HuH-7.5 (cell line): ENCODE measurements at regions not wholly inside any gene's neighbourhood (a gene's known extent, or its start where the extent isn't known, plus 50 kb on each side); places are given as distances from the start of the nearest gene placed in this dataset.

ENCODE experiments used
- DNase-seq: peaks from one replicate; pipeline ENCODE4 v3.0.0; 2011; ENCODE audit warnings: low spot score

DNA sequence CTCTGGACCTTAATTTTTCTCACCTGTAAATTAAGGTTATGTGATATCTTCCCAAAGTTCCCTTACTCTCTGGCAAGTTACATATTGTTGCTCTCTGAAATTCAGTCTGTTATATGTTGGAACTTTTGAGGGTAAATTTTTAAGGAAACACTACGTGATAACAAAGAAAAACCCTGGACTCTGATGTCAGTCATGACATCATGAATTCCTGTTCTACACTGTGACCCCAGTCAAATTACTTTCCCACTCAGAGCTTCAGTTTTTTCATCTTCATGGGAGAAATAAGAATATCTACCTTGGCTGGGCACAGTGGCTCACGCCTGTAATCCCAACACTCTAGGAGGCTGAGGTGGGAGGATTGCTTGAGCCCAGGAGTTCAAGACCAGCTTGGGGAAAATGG is 164.6 kb upstream of the RALGAPA2 start:
- no peak for DNase-seq

DNA sequence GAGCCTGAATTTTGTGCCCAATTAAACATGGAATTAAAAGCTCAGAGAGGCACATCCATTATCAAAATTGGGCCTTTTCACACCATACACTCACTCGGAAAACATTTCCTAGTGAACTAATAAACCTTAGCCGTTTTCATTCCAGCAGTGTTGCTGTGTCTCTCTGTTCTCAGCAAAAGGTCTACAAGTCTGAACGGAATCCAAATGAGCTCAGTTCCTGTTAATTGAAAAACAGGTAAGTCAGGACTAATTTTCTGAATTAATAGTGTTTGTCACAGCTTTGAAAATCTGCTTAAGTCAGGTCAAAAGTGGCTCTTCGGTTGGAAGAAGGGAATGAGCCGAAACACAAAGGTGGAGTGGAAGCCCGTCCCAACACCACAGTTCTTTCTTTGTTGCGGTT is 163.3 kb upstream of the RALGAPA2 start:
- DNase-seq: no peak

DNA sequence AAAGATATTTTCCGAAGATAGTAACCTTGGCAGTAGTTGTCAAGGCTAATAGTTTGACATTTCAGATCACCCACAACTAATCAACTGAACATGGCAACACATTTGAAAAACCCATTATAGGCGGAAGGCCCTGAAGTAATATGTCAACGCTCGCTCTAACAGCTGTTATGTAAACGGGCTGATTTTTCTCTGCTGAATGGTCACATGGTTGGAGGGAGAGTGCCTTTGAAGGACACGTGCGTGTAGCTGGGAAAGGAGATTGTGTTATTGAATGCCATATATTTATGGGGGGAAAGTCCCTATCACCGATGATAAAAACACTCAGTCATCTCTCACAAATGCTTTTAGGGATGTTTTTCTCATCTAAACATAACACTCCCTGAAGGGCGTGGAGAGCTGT is 160.0 kb upstream of the RALGAPA2 start:
- DNase-seq: no peak

DNA sequence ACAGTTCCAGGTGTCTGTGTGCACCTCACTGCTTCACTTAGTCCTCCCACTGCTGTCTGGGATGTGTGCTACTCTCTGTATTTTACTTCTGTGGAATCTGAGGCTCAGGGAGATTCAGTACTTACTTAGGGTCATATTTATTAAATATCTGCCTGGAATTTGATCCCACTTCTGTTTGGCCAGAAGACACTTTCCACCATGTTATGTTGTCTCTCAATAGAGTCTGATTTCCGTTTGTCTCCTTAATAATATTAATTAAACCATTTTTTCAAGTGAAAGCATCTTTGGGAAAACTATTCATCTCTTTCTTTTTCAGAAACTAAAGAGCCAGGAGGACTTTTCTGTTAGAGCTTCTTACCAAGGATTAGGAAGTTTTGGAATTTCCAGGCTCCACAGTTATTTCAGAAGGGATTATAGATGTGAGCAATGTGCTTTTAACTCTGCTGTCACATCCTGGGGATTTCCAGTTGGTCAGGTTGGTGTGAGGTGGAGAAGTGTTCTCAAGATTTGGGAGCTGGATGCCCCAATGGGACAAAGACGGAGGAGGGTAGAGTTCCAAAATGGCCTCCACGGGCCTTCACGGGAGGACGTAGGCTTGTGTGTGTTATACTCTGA is 156.8 kb upstream of the RALGAPA2 start:
- DNase-seq: no peak

DNA sequence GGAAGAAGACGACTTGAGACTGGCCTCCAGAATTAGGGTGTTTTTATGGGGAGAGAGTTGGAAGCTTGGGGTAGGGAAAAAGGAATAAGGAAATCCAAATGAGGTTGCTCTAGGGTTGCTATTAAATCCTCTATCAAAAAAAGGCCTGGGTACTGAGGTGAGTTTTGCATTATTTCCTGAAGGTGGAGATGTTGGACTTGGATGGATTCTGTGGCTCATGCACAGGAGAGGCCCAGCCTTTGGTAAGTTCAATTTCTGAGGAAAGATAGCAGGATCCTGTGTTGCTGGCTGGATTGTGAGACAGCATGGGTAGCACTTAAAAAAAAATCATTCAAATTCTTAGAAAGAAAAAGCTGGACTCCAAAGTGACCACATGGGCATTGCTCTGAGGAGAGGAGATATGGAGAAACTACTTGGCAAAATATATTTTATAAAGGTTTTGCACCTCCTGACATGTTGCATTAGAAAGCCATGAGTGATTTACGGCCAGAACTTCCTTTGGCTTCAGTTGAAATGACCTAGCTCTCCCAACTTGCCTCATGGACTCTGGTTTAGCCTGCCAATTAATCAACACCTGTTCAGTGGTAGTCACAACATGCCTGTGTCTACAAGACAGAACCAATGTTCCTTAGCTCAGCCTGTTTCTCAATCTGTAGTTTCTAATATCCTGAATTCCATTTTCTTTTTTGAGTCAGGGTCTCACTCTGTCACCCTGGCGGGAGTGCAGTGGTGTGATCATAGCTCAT is 152.1 kb upstream of the RALGAPA2 start:
- DNase-seq: no peak

DNA sequence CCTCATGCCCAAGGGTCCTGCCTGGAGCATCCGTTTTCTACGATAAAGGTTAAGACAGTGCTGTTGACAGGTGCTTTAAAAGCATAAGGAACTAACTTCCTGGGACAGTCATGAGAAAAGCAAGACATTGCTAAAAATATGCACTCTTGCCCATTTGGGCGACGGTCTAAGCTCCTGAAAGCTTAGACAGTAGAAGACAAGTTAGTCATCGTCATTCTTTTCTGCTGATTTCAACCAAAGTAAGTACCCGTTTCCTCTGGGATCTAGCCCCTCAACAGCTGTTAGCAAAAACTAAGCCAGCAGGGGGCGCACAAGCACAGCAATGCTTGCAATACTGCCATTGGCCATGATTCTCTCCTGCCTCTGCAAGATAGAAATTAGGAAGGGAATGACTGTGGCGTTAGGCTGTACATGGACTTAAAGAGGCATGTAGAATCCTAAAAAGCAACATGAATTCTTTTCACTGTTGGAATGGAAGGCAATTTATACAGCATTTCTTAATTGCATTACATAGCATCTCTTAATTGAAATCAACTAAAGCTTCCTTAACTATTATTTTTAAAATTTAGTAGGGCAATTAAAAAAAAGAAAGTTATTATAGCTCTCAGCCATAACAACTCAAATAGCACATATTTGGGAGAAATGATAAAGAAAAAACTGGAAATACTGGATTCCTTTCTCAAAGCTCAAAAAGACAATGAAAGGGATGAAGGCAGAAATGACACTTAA is 147.8 kb upstream of the RALGAPA2 start:
- DNase-seq: peak; percentile 81

DNA sequence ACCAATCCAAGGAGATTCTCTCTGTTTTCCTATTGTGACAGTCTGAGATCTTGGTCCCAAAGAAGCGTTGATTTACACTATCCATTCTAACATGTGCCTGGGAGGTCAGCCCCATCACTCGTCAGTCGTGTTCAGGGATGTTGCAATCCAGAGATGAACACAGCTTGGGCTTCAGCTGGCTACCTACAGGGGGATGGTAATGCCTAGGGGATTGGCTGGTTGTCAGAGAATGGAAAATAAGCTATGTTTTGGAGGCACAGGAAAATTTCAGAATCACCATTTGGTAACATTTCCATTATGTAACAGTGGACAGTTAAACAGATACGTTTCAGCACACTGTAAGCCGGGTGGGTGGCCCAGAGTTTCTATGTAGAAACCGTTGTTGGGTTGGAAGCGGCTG is 147.1 kb upstream of the RALGAPA2 start:
- DNase-seq: no peak

DNA sequence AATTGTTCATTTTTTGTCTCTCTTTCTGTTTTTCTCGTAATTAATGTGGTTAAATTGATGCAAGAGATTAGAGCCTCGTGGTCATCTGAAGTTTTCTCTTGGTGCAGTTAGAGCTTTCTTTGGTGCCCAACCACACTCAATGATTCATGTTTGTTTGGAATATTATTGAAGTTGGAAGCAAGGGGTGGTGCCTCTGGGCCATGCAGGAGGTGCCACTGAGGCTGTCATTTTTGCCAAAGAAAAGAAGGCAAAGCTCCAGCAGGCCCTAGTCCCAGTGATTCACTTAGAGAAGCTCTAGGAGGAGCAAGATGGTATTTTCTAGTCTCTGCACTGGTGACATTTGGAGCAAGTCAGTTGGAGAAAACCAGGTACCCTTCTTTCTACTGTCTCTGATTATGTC is 144.5 kb upstream of the RALGAPA2 start:
- no peak for DNase-seq

DNA sequence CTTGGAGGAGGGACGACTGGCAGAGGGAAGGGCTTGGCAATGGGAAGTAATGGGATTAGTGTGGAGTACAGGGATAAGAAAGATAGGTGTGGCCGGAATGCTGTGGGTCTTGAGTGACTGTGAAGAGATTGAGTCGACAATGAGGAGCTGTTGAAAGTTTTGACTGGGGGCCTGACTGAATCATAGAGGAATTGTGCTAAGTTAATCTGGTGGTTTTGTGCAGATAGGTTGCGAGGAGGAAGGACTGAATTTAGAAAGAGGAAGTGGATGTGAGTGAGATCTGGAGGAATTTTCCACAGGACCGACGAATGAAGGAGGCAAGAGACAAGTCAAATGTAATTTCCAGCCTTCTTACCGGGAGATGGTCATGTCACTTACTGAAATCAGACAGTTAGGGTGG is 143.9 kb upstream of the RALGAPA2 start:
- DNase-seq: no peak

DNA sequence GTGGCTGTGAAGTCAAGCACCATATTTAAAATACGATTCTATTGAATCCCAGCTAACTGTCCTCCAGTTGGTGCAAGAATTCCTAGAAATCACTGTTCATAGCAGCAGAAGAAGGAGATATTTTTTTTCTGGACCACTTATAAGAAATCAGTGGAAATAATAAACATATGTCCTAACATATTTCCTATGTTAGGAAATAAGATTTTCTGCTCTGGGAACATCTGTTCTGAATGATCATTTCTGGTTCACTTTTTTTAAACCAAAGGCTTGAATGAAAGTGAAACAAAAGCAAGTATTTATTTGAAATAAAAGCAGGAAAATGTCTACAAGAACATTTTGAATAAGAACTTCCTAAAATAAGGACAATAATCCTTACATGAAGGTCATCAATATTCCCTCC is 138.9 kb upstream of the RALGAPA2 start:
- no peak for DNase-seq

DNA sequence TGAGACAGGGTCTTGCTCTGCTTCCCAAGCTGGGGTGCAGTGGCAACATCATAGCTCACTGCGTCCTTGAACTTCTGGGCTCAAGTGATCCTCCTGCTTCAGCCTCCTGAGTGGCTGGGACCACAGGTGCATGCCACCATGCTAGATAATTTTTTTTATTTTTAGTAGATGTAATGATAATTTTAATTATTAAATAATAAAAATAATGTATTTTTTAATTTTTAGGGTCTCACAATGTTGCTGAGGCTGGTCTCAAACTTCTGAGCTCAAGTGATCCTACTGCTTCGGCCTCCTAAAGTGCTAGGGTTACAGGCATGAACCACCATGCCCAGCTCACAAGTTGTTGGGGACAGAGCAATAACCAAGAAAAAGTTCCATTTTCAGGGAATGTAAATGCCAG is 138.0 kb upstream of the RALGAPA2 start:
- no peak for DNase-seq

DNA sequence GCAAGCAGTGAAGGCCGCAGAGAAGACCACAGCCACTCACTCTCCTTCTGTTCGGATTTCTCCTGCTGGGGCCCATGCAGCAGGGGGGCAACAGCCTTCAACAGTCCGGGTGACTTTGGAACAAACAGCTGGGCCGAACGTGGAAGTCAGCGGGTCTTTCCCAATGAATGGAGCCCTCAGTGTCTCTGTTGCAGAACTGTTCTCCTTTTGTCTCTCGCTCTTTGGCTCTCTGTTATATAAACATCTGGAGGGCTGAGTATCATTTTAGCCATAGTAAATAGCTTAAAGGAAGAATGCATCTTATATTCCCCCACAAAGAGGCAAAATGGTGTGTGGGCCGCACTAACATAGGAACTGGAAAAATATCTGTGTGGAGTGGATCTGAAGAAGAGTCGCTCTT is 136.7 kb upstream of the RALGAPA2 start:
- DNase-seq: no peak

DNA sequence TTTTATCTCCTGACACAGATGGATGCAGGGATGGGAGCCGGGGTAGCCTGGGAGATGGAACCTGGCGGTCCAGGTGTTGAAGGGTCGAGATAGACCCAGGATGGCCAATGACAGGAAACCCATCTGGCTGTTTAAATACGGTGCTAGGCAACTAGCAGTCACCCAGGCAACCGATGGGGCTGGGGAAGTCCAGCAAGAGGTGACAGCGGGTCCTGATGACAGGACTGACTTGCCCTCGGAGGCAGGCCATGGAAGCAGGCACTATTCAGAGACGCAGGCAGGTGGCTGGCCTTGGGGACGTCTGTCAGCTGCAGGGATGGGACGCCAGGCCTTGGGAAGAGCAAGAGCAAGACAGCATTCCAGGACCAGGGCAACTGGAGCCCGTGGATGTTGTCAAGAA is 135.4 kb upstream of the RALGAPA2 start:
- no peak for DNase-seq

DNA sequence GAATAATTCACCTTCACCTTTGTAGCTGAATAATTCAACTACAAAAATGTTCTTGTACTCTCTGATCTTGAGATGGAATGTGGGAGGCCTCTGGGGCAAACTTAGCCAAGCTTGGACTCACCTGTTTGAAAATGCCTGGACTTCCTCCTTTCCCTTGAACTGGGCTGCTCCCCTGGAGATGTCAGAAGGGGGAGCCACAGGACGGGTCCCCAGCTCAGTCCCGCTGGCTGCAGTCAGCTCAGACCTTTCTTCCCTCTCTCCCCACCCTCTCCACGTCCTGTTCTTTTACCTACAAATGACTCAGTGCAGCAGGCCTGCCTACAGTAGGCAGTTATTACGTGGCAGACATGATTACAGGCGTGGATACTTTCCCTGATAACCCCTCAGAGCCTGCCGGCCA is 131.5 kb upstream of the RALGAPA2 start:
- no peak for DNase-seq

DNA sequence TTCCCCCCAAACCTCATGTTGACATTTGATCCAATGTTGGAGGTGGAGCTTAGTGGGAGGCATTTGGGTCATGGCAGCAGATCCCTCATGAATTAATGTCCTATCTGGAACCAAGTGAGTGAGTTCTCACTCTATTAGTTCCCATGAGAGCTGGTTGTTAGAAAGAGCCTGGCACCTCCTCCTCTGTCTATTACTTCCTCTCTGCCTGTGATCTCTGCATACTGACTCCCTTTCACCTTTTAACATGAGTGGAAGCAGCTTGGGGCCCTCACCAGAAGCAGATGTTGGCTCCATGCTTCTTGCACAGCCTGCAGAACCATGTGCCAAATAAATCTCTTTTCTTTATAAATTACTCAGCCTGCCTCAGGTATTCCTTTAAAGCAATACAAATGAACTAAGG is 127.3 kb upstream of the RALGAPA2 start:
- DNase-seq: no peak

DNA sequence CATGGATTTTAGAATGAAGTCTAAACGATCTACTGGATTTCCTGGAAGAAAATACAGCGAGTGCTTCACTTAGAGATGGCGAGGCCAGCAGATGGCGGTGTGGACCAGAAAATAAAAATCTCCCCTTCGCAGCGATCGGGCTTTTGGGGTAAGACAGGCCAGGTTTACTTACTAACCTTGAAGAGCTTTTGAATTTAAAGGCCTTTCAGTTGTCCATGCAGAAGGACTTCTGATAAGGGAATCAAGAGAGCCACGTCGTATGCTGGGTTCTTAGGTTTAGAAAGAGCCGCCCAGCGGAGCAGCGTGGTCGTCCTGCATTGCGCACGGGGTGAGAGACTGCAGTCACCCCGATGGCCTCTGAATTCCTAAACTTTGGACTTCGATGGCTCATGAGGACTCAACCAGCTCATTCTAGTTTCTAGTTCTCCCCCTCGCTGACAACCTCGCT is 125.2 kb upstream of the RALGAPA2 start:
- peak; percentile 66 for DNase-seq

DNA sequence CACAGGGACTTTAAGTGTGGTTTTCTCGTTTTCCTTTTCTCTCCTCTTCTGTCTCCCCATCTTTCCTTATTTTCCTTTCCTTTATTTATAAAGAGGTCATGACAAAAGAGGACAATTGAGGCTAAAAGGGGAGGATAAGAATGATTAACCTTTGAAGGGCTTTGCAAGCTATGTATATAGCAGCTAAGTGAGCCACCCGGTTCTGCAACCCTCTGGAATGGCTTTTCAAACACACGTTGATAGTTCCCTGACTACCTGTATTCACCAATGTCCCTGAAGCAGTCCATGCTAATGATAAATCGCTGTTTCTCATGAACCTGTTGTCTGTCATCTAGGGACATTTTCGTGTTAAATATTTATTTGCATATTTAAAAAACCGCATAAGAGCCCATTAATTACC is 124.4 kb upstream of the RALGAPA2 start:
- no peak for DNase-seq

DNA sequence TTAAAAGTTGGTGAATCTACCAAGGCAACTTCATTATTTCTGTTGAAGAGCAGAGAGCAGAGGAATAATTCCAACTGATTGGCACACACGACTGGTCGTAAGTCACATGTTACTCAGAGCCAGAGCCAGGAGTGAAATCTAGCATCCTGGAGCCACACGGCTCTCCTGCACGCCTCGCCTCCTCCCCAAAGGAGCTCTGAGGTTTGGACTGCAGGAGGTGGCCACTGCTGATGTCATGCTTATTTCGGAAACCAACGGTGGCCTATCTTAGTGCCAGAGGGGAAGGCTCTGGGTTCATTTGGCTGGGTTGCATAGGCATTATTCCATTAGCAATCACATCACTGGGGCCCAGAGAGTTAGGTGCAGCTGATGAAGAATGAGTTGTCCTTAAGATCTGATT is 123.5 kb upstream of the RALGAPA2 start:
- DNase-seq: no peak

DNA sequence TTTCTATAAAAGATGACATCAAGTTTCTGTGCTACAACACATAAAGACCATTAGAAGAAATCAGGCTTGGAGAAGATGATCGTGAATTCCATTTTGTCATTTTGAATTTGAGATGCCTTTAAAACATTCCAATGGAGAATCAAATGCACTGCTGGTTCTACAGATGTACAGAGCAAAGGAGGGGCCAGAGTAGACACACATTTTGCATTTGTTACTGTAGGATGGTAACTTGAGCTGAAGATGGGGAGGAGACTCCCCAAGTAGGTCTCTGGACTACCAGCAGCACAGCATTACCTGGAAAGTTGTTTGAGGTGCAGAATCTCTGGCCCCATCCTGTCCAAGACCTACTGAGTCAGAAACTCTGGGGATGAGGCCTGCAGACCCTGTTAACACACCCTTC is 121.6 kb upstream of the RALGAPA2 start:
- DNase-seq: no peak

DNA sequence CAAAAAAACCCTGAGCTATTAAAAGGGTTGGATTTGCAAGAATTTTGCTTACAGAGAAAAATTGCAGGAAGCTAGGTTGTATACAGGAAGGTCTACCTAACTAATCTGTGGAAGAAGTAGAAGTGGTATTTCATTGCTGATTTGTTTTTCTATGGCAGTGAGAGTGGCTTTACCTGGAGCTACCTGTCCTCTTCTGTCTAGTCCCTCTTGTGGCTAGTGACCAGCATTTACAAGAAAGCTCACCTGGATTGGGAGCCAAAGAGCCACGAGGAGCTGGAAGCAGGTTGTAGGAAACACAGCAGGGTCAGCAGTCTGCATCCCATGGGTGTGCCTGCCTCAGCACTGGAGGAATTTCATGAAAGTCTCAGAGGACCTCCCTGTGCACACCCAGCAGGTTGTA is 120.3 kb upstream of the RALGAPA2 start:
- DNase-seq: no peak

DNA sequence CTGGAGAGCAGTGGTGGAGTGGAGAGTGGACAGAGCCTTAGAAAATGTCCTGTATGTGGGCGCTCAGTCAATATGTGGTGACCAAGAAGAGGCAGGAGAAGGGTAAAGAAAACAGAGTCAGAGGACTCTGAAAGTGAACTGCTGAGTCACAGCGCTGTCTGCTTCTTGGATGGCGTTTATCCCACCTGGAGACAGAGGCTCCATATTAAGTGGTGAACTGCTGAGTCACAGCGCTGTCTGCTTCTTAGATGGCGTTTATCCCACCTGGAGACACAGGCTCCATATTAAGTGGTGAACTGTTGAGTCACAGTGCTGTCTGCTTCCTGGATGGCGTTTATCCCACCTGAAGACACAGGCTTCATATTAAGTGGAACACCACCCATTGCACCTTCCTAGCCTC is 119.3 kb upstream of the RALGAPA2 start:
- no peak for DNase-seq

DNA sequence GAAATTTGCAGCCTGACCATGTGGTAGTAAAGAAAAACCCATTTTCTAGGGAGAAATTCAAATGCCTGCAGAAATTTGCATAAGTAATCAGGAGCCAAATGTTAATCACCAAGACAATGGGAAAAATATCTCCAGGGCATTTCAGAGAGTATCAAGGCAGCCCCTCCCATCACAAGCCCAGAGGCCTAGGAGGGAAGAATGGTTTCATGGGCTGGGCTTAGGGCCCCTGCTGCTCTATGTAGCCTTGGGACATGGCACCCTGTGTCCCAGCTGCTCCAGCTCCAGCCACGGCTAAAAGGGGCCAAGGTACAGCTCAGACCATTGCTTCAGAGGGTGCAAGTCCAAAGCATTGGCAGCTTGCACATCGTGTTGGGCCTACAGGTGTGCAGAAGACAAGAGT is 117.2 kb upstream of the RALGAPA2 start:
- no peak for DNase-seq

DNA sequence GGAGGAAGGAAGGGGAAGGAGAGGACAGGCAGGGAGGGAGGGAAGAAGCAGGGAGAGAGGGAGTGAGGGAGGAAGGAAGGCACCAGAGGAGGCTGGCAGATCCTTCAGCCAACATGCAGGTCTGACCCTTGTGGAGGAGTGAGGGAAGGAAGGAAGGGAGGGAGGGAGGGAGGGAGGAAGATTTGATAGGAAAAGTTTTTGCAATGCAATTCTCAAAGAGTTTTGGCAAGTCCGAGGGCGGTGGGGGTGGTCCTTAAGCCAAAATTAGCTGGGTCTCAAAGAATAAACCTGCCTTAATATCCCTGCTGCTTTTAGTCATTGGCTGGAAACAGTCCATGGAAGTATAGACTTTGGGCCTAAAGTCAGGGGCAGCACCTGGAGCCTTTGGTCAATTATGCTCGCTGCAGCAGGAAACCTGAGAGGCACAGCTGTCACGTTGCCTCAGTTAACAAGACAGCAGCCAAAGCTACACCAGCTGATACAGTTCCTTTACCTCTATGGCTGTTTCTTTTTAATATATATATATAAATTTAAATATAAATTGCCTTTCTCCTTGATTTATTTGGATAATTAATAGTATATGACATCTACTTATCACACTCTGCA is 115.7 kb upstream of the RALGAPA2 start:
- DNase-seq: no peak
